GM21786 (cell line): ENCODE measurements at regions not wholly inside any gene's neighbourhood (a gene's known extent, or its start where the extent isn't known, plus 50 kb on each side); places are given as distances from the start of the nearest gene placed in this dataset.
"Not testable (repeated sequence)": the region's sequence is repeated elsewhere in the genome, so short reads cannot be mapped to it uniquely, and the experiment has no call there.

Experiments
- ATAC-seq: cut with Tn5 transposase; IDR thresholded peaks from one replicate; pipeline ENCODE4 v1.9.1; 2021; ENCODE audit not compliant: unreplicated experiment

- no peak for ATAC-seq
These were observed 295.8 kb upstream of the ZNF804A start for GRCh38 chr2:184302506-184302905.

GRCh38 chr2:184304006-184304405 lies 294.3 kb upstream of the ZNF804A start:
- ATAC-seq, result no peak

GRCh38 chr2:184305105-184305504 lies 293.2 kb upstream of the ZNF804A start:
- ATAC-seq, result no peak

GRCh38 chr2:184308706-184309105 lies 289.6 kb upstream of the ZNF804A start:
- no peak for ATAC-seq

- ATAC-seq, result no peak
These were observed 285.4 kb upstream of the ZNF804A start for GRCh38 chr2:184312970-184313369.

- no peak for ATAC-seq
These were observed 283.5 kb upstream of the ZNF804A start for GRCh38 chr2:184314829-184315228.

- ATAC-seq, result no peak
These were observed 281.4 kb upstream of the ZNF804A start for GRCh38 chr2:184316921-184317320.

GRCh38 chr2:184322615-184323014 lies 275.7 kb upstream of the ZNF804A start:
- no peak for ATAC-seq

- ATAC-seq, result no peak
These were observed 272.3 kb upstream of the ZNF804A start for GRCh38 chr2:184326066-184326465.

- ATAC-seq, result not testable (repeated sequence)
These were observed 270.5 kb upstream of the ZNF804A start for GRCh38 chr2:184327805-184328204.

GRCh38 chr2:184330561-184330960 lies 267.8 kb upstream of the ZNF804A start:
- ATAC-seq, result not testable (repeated sequence)

GRCh38 chr2:184336688-184337087 lies 261.6 kb upstream of the ZNF804A start:
- no peak for ATAC-seq

GRCh38 chr2:184338771-184339170 lies 259.6 kb upstream of the ZNF804A start:
- ATAC-seq, result no peak

- ATAC-seq, result no peak
These were observed 258.4 kb upstream of the ZNF804A start for GRCh38 chr2:184339966-184340365.

- ATAC-seq, result no peak
These were observed 251.9 kb upstream of the ZNF804A start for GRCh38 chr2:184346338-184346862.

- no peak for ATAC-seq
These were observed 247.2 kb upstream of the ZNF804A start for GRCh38 chr2:184351126-184351525.

GRCh38 chr2:184357033-184357432 lies 241.3 kb upstream of the ZNF804A start:
- peak; percentile 37 for ATAC-seq

- no peak for ATAC-seq
These were observed 238.9 kb upstream of the ZNF804A start for GRCh38 chr2:184359379-184359778.

- ATAC-seq, result no peak
These were observed 235.1 kb upstream of the ZNF804A start for GRCh38 chr2:184363213-184363612.

- ATAC-seq, result no peak
These were observed 231.1 kb upstream of the ZNF804A start for GRCh38 chr2:184367211-184367610.

- no peak for ATAC-seq
These were observed 229.0 kb upstream of the ZNF804A start for GRCh38 chr2:184369307-184369706.

GRCh38 chr2:184370954-184371353 lies 227.4 kb upstream of the ZNF804A start:
- no peak for ATAC-seq

- no peak for ATAC-seq
These were observed 226.7 kb upstream of the ZNF804A start for GRCh38 chr2:184371641-184372040.

GRCh38 chr2:184372484-184372883 lies 225.8 kb upstream of the ZNF804A start:
- ATAC-seq, result no peak
